Central memory CD8-positive, alpha-beta T cell (primary cell): ENCODE measurements at regions not wholly inside any gene's neighbourhood (a gene's known extent, or its start where the extent isn't known, plus 50 kb on each side); places are given as distances from the start of the nearest gene placed in this dataset.

Experiments used
- ATAC-seq: fragments of 150-1000 bp; cut with Tn5 transposase; replicated peaks from 2 replicates; pipeline ENCODE4 v1.10.0; 2022; ENCODE audit warnings: mild to moderate bottlenecking, moderate FRiP score, moderate number of reproducible peaks; ENCODE audit not compliant: poor library complexity, severe bottlenecking; ENCODE audit errors: extremely low read depth
- DNase-seq, 2 donors: peaks; one replicate each; pipeline ENCODE4 v3.0.0; 2021; ENCODE audit warnings: low spot score in 2 of 2
- H3K27ac Mint-ChIP-seq: one replicate; pipeline ENCODE4 v1.8.0; 2022; ENCODE audit warnings: low read depth, mild to moderate bottlenecking, moderate library complexity, mixed read lengths
- H3K27me3 Mint-ChIP-seq: one replicate; pipeline ENCODE4 v1.8.0; 2022; ENCODE audit warnings: mixed read lengths
- H3K36me3 Mint-ChIP-seq: one replicate; pipeline ENCODE4 v1.8.0; 2022; ENCODE audit warnings: mild to moderate bottlenecking, moderate library complexity, mixed read lengths; ENCODE audit not compliant: insufficient read depth
- H3K4me1 Mint-ChIP-seq: one replicate; pipeline ENCODE4 v1.8.0; 2022; ENCODE audit warnings: mixed read lengths
- H3K4me3 Mint-ChIP-seq: one replicate; pipeline ENCODE4 v1.8.0; 2022; ENCODE audit warnings: mild to moderate bottlenecking, moderate library complexity, mixed read lengths
- H3K9me3 Mint-ChIP-seq: one replicate; pipeline ENCODE4 v1.8.0; 2022; ENCODE audit warnings: mixed read lengths

DNA sequence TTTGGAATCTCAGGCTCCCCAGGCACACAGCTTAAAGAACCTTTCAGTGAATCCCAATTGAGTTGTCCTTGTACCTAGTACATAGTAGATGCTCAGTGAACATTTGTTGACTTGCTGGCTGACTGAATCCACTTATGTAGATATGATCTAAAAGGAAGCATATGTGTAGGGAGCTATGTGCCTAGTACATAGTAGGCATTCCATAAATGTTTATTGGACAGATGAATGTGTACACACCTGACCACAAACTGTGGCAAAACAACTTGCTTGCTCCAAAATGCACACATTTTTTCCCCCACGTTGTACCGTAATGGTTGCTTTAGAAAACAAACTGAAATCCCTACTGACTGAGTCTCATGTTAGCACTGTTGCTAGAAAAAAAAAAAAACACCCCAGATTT, 80.2 kb upstream of the IL12B start:
- DNase-seq = no peak
- Mint-ChIP-seq H3K36me3 (peaks cover 4% of the 10 kb centered on the region), H3K27ac (no peak overlapping the region), H3K9me3 (no peaks in the 10 kb centered on the region), H3K4me3 (no peak overlapping the region), H3K4me1 (peaks cover 48% of the 10 kb centered on the region), H3K27me3 (peaks cover under 1% of the 10 kb centered on the region)
- no peak for ATAC-seq

DNA sequence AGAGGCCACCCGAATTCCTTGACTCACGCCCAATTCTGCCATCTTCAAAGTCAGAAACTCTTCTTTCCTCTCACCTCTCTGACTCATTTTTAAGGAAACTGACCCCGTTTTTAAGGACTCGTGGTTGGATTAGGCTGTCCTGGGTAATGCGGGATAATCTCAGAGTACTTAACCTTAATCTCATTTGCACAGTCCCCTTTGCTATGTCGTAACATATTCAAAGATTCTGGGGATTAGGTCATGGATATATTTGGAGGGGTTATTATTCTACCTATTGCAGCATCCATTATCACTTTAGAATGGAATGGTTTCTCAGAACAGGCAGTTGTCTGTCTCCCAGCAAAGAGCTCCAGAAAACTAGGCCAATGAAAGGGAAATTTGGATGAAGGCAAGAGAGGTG, 80.8 kb upstream of the IL12B start:
- Mint-ChIP-seq H3K27ac (no peak overlapping the region), H3K36me3 (peaks cover 4% of the 10 kb centered on the region), H3K4me3 (peak overlapping the region; percentile 7), H3K9me3 (no peaks in the 10 kb centered on the region), H3K4me1 (peaks cover 48% of the 10 kb centered on the region), H3K27me3 (no peaks in the 10 kb centered on the region)
- DNase-seq (no peak), ATAC-seq (no peak)

- DNase-seq = peak; percentile 37 to 77
- Mint-ChIP-seq H3K27me3 (no peaks in the 10 kb centered on the region), H3K36me3 (peaks cover 4% of the 10 kb centered on the region), H3K4me3 (peak overlapping the region; percentile 47), H3K9me3 (no peaks in the 10 kb centered on the region), H3K4me1 (peaks cover 48% of the 10 kb centered on the region), H3K27ac (peak overlapping the region; percentile 58)
- ATAC-seq = peak; percentile 96
Measured at GRCh38 chr5:159412284-159413046, 82.2 kb upstream of the IL12B start.

GRCh38 chr5:159414021-159414420, 83.7 kb upstream of the IL12B start:
- Mint-ChIP-seq H3K9me3 (no peaks in the 10 kb centered on the region), H3K36me3 (peaks cover 4% of the 10 kb centered on the region), H3K4me1 (peaks cover 48% of the 10 kb centered on the region), H3K27me3 (no peaks in the 10 kb centered on the region), H3K4me3 (no peak overlapping the region), H3K27ac (no peak overlapping the region)
- no peak for DNase-seq
- ATAC-seq = no peak

- DNase-seq = no peak
- H3K9me3 Mint-ChIP-seq = no peaks in the 10 kb centered on the region
- no peak overlapping the region for H3K4me3 Mint-ChIP-seq
- peaks cover 42% of the 10 kb centered on the region for H3K4me1 Mint-ChIP-seq
- H3K27ac Mint-ChIP-seq = no peak overlapping the region
- H3K36me3 Mint-ChIP-seq = peaks cover 4% of the 10 kb centered on the region
- H3K27me3 Mint-ChIP-seq = no peaks in the 10 kb centered on the region
- no peak for ATAC-seq
Measured at GRCh38 chr5:159415301-159415937, 85.1 kb upstream of the IL12B start.

DNA sequence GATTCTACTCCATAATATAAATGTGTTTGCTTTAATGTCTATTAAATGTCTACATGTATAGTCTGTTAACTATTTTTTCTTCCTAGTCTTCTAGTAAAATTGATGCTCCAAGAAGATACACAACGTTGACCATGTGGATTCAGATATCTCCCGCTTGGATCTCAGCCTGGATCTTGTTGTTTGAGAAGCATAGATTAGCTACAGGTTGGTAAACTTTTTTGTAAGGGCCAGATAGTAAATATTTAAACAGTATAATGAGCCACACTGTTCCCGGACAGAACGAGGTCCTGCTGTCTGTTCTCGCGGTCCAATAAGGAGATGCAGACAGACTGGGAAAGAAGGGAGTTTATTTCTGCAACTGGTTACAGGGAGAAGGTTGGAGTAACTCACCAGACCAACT, 86.2 kb upstream of the IL12B start:
- Mint-ChIP-seq H3K4me1 (peaks cover 35% of the 10 kb centered on the region), H3K9me3 (no peaks in the 10 kb centered on the region), H3K36me3 (peaks cover 4% of the 10 kb centered on the region), H3K4me3 (no peak overlapping the region), H3K27ac (no peak overlapping the region), H3K27me3 (no peaks in the 10 kb centered on the region)
- DNase-seq = no peak
- ATAC-seq = no peak

- Mint-ChIP-seq H3K4me1 (peaks cover 27% of the 10 kb centered on the region), H3K27ac (no peak overlapping the region), H3K27me3 (no peaks in the 10 kb centered on the region), H3K36me3 (peaks cover 4% of the 10 kb centered on the region), H3K4me3 (no peak overlapping the region), H3K9me3 (no peaks in the 10 kb centered on the region)
- no peak for ATAC-seq
- no peak for DNase-seq
Measured at GRCh38 chr5:159417170-159417569, 86.9 kb upstream of the IL12B start.

GRCh38 chr5:159419576-159419975, 89.3 kb upstream of the IL12B start:
- Mint-ChIP-seq H3K4me3 (no peak overlapping the region), H3K4me1 (peaks cover 6% of the 10 kb centered on the region), H3K27ac (no peak overlapping the region), H3K9me3 (no peaks in the 10 kb centered on the region), H3K27me3 (no peaks in the 10 kb centered on the region), H3K36me3 (no peaks in the 10 kb centered on the region)
- ATAC-seq (no peak), DNase-seq (no peak)

DNA sequence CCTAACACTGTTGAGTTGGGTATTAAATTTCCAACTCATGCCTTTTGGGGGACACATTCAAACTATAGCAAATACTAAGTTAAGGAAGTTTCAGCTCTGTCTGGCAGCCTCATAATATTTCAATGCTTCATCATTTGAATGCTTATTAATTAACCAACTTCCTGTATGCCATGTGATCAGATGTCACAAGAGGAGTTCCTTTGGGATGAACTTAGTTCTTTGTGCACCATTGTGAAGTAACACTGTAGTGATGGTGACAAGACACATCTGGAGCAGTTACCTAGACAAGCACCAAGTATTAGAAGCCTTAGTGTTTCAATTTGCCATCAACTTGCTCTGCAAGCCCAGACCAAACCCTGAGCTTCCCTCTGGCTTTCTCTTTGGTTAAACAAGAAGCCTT, 90.7 kb upstream of the IL12B start:
- no peaks in the 10 kb centered on the region for H3K27me3 Mint-ChIP-seq
- no peak overlapping the region for H3K27ac Mint-ChIP-seq
- no peaks in the 10 kb centered on the region for H3K36me3 Mint-ChIP-seq
- DNase-seq = no peak
- H3K4me3 Mint-ChIP-seq = no peak overlapping the region
- no peak for ATAC-seq
- no peaks in the 10 kb centered on the region for H3K4me1 Mint-ChIP-seq
- no peaks in the 10 kb centered on the region for H3K9me3 Mint-ChIP-seq

DNA sequence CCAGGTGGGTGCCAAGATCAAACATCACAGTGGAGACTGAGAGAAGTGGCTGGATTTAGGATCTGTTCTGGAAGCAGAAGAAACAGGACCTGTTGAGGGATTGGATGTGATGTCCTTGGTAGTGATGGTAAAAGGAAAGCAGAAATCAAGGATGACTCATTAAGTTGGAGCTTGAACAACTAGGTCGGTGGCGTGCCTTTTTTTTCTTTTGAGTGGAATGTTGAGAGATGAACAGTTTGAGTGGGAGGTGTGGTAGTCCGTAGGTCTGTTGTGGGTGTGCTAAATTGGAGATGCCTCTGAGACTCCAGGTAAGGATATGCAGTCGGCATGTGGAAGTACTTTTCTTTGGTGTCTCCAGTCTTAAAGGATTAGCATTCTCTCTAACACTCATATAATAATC, 92.1 kb upstream of the IL12B start:
- no peak overlapping the region for H3K27ac Mint-ChIP-seq
- H3K27me3 Mint-ChIP-seq = no peaks in the 10 kb centered on the region
- no peaks in the 10 kb centered on the region for H3K9me3 Mint-ChIP-seq
- H3K4me1 Mint-ChIP-seq = peaks cover 14% of the 10 kb centered on the region
- no peak for ATAC-seq
- DNase-seq = no peak
- H3K36me3 Mint-ChIP-seq = peaks cover under 1% of the 10 kb centered on the region
- H3K4me3 Mint-ChIP-seq = no peak overlapping the region

DNA sequence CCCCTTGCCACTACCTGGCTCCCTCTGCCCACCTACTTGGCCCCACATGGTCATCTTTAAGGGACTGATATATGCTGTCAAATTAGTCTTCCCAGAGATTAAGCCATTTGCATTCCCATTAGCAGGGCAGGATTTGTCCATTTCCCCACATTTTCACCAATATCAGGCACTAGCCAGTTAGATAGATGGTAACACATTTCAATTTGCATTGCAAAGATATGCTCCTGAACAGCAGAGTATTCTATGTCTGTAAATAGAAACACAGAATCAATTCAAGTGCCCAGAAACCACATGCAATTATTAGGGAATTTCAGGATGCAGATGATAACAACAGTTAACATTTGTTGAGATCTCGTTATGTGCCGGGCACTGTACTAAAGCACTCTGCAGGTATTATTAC, 92.6 kb upstream of the IL12B start:
- H3K4me1 Mint-ChIP-seq = peaks cover 19% of the 10 kb centered on the region
- ATAC-seq = no peak
- H3K27me3 Mint-ChIP-seq = no peaks in the 10 kb centered on the region
- no peak for DNase-seq
- no peak overlapping the region for H3K27ac Mint-ChIP-seq
- no peaks in the 10 kb centered on the region for H3K9me3 Mint-ChIP-seq
- H3K36me3 Mint-ChIP-seq = peaks cover 2% of the 10 kb centered on the region
- no peak overlapping the region for H3K4me3 Mint-ChIP-seq

- Mint-ChIP-seq H3K9me3 (no peaks in the 10 kb centered on the region), H3K27ac (no peak overlapping the region), H3K36me3 (peaks cover 2% of the 10 kb centered on the region), H3K27me3 (no peaks in the 10 kb centered on the region), H3K4me1 (peaks cover 28% of the 10 kb centered on the region), H3K4me3 (no peak overlapping the region)
- ATAC-seq (no peak), DNase-seq (no peak)
Measured at GRCh38 chr5:159424123-159424522, 93.8 kb upstream of the IL12B start.

DNA sequence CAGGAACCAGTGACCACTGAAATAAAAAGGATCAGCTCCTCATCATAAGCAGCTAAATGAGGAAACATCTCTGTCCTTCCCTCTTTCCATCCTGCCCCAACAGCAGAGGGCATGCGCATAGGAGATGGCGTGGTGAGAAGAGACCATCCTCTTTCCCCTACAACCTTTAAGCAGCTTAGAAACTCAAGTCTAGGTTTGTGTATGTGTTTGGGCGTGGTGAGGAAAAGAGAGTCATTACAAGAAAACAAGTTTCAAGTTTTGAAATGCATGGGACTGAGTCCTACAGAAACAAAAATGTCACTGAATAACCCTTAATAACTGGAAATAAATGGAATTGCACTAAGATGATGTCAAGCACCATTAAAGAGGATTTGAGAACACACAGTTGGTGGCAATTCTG, 96.4 kb upstream of the IL12B start:
- no peaks in the 10 kb centered on the region for H3K27me3 Mint-ChIP-seq
- no peak for ATAC-seq
- H3K27ac Mint-ChIP-seq = peak overlapping the region; percentile 84
- no peaks in the 10 kb centered on the region for H3K9me3 Mint-ChIP-seq
- H3K4me1 Mint-ChIP-seq = peaks cover 47% of the 10 kb centered on the region
- peak overlapping the region; percentile 53 for H3K4me3 Mint-ChIP-seq
- H3K36me3 Mint-ChIP-seq = peaks cover 2% of the 10 kb centered on the region
- DNase-seq = no peak
